Mesothelial cell of epicardium (in vitro differentiated cells): ENCODE measurements at regions not wholly inside any gene's neighbourhood (a gene's known extent, or its start where the extent isn't known, plus 50 kb on each side); places are given as distances from the start of the nearest gene placed in this dataset.
"Not testable (repeated sequence)": the region's sequence is repeated elsewhere in the genome, so short reads cannot be mapped to it uniquely, and the experiment has no call there.

Source experiments
- DNase-seq, 2 experiments: peaks; one replicate each; pipeline ENCODE4 v3.0.0; 2021; ENCODE audit warnings: low spot score in 2 of 2; ENCODE audit not compliant: unreplicated experiment in 2 of 2
- H3K27ac Mint-ChIP-seq: 2 replicates; pipeline ENCODE4 v1.8.0; 2021; ENCODE audit warnings: mixed read lengths
- H3K27me3 Mint-ChIP-seq: 2 replicates; pipeline ENCODE4 v1.8.0; 2021; ENCODE audit warnings: low read depth, mixed read lengths
- H3K36me3 Mint-ChIP-seq: 2 replicates; pipeline ENCODE4 v1.8.0; 2021; ENCODE audit warnings: mixed read lengths
- H3K4me1 Mint-ChIP-seq: 2 replicates; pipeline ENCODE4 v1.8.0; 2021; ENCODE audit warnings: mixed read lengths
- H3K4me3 Mint-ChIP-seq: 2 replicates; pipeline ENCODE4 v1.8.0; 2021; ENCODE audit warnings: mild to moderate bottlenecking, moderate library complexity, mixed read lengths
- H3K9me3 Mint-ChIP-seq: 2 replicates; pipeline ENCODE4 v1.8.0; 2021; ENCODE audit warnings: mixed read lengths
- CTCF ChIP-seq: fragments of 200-600 bp; sonication (generic); IDR thresholded peaks from one replicate; pipeline ENCODE4 v1.5.0; 2021; ENCODE audit warnings: antibody characterized with exemption; ENCODE audit not compliant: unreplicated experiment

- DNase-seq, H3K27me3 Mint-ChIP-seq, H3K36me3 Mint-ChIP-seq, H3K4me3 Mint-ChIP-seq: not testable (repeated sequence)
- Mint-ChIP-seq H3K4me1 (peaks cover 33% of the 10 kb centered on the region), H3K9me3 (peaks cover 22% of the 10 kb centered on the region), H3K27ac (peak overlapping the region; percentile 48)
Observed at GRCh38 chr2:158866082-158866481, 71.0 kb downstream of the DAPL1 start.

GRCh38 chr2:158867531-158868191 is 72.5 kb downstream of the DAPL1 start:
- H3K27me3 Mint-ChIP-seq, H3K4me3 Mint-ChIP-seq, H3K27ac Mint-ChIP-seq, H3K36me3 Mint-ChIP-seq, DNase-seq: not testable (repeated sequence)
- peaks cover 33% of the 10 kb centered on the region for H3K4me1 Mint-ChIP-seq
- H3K9me3 Mint-ChIP-seq: peaks cover 18% of the 10 kb centered on the region

GRCh38 chr2:158868386-158868785 is 73.3 kb downstream of the DAPL1 start:
- H3K4me1 Mint-ChIP-seq: peaks cover 33% of the 10 kb centered on the region
- not testable (repeated sequence) for H3K27ac Mint-ChIP-seq, DNase-seq

GRCh38 chr2:158869122-158869521 is 74.0 kb downstream of the DAPL1 start:
- H3K4me1 Mint-ChIP-seq: peaks cover 33% of the 10 kb centered on the region
- H3K9me3 Mint-ChIP-seq: peaks cover 13% of the 10 kb centered on the region
- not testable (repeated sequence) for DNase-seq, H3K27me3 Mint-ChIP-seq, H3K36me3 Mint-ChIP-seq, H3K4me3 Mint-ChIP-seq, H3K27ac Mint-ChIP-seq

More at GRCh38 chr2:158868386-158868785, 73.3 kb downstream of the DAPL1 start:
- not testable (repeated sequence) for H3K27me3 Mint-ChIP-seq, H3K4me3 Mint-ChIP-seq, H3K36me3 Mint-ChIP-seq
- peaks cover 13% of the 10 kb centered on the region for H3K9me3 Mint-ChIP-seq

- Mint-ChIP-seq H3K4me1 (peaks cover 33% of the 10 kb centered on the region), H3K27ac (peak overlapping the region; percentile 43)
- H3K27me3 Mint-ChIP-seq, H3K4me3 Mint-ChIP-seq, H3K9me3 Mint-ChIP-seq, H3K36me3 Mint-ChIP-seq, DNase-seq: not testable (repeated sequence)
Observed at GRCh38 chr2:158869609-158870008, 74.5 kb downstream of the DAPL1 start.

GRCh38 chr2:158878003-158878402 is 82.9 kb downstream of the DAPL1 start:
- H3K9me3 Mint-ChIP-seq: no peaks in the 10 kb centered on the region
- no peak for DNase-seq
- H3K4me1 Mint-ChIP-seq: peaks cover 9% of the 10 kb centered on the region
- H3K36me3 Mint-ChIP-seq: no peaks in the 10 kb centered on the region
- TF ChIP-seq CTCF: no peak
- no peak overlapping the region for H3K4me3 Mint-ChIP-seq
- no peak overlapping the region for H3K27ac Mint-ChIP-seq
- no peaks in the 10 kb centered on the region for H3K27me3 Mint-ChIP-seq

GRCh38 chr2:158879229-158879903 is 84.2 kb downstream of the DAPL1 start:
- no peak for DNase-seq
- H3K27ac Mint-ChIP-seq: no peak overlapping the region
- no peak for TF ChIP-seq CTCF
- no peaks in the 10 kb centered on the region for H3K36me3 Mint-ChIP-seq
- H3K27me3 Mint-ChIP-seq: no peaks in the 10 kb centered on the region
- peaks cover 16% of the 10 kb centered on the region for H3K4me1 Mint-ChIP-seq
- H3K4me3 Mint-ChIP-seq: no peak overlapping the region
- no peaks in the 10 kb centered on the region for H3K9me3 Mint-ChIP-seq

GRCh38 chr2:158882297-158882696 is 86.1 kb upstream of the TANC1 start:
- Mint-ChIP-seq H3K4me3 (no peak overlapping the region), H3K9me3 (no peaks in the 10 kb centered on the region), H3K36me3 (no peaks in the 10 kb centered on the region), H3K4me1 (peaks cover 35% of the 10 kb centered on the region), H3K27me3 (no peaks in the 10 kb centered on the region), H3K27ac (peak overlapping the region; percentile 21)
- TF ChIP-seq CTCF: no peak
- DNase-seq: no peak

- Mint-ChIP-seq H3K27ac (peak overlapping the region; percentile 85), H3K4me1 (peaks cover 35% of the 10 kb centered on the region)
- H3K27me3 Mint-ChIP-seq: not testable (repeated sequence)
Observed at GRCh38 chr2:158884552-158884951, 83.9 kb upstream of the TANC1 start.

GRCh38 chr2:158885018-158885678 is 83.3 kb upstream of the TANC1 start:
- Mint-ChIP-seq H3K27ac (peak overlapping the region; percentile 85), H3K4me1 (peaks cover 35% of the 10 kb centered on the region), H3K4me3 (peak overlapping the region; percentile 1)
- H3K9me3 Mint-ChIP-seq, H3K36me3 Mint-ChIP-seq, DNase-seq, H3K27me3 Mint-ChIP-seq: not testable (repeated sequence)

More at GRCh38 chr2:158884552-158884951, 83.9 kb upstream of the TANC1 start:
- not testable (repeated sequence) for H3K9me3 Mint-ChIP-seq, DNase-seq, H3K4me3 Mint-ChIP-seq, H3K36me3 Mint-ChIP-seq

GRCh38 chr2:158885679-158886050 is 82.8 kb upstream of the TANC1 start:
- not testable (repeated sequence) for H3K27me3 Mint-ChIP-seq

More at GRCh38 chr2:158885679-158886050, 82.8 kb upstream of the TANC1 start:
- DNase-seq, H3K9me3 Mint-ChIP-seq, H3K36me3 Mint-ChIP-seq: not testable (repeated sequence)
- H3K27ac Mint-ChIP-seq: peak overlapping the region; percentile 85
- peak overlapping the region; percentile 1 for H3K4me3 Mint-ChIP-seq
- peaks cover 36% of the 10 kb centered on the region for H3K4me1 Mint-ChIP-seq
